Epithelial cell of prostate (primary cell): ENCODE measurements at regions not wholly inside any gene's neighbourhood (a gene's known extent, or its start where the extent isn't known, plus 50 kb on each side); places are given as distances from the start of the nearest gene placed in this dataset.
A peak's percentile ranks its signal among the peaks of the same experiment; 100 is the strongest.

Experiments used
- DNase-seq: peaks from one replicate; pipeline ENCODE4 v3.0.0-alpha.2; 2011; ENCODE audit warnings: low read depth, low spot score
- H3K27ac ChIP-seq: fragments of 450-650 bp; 2 replicates; pipeline ENCODE4 v1.5.1; 2017; ENCODE audit warnings: mild to moderate bottlenecking

DNA sequence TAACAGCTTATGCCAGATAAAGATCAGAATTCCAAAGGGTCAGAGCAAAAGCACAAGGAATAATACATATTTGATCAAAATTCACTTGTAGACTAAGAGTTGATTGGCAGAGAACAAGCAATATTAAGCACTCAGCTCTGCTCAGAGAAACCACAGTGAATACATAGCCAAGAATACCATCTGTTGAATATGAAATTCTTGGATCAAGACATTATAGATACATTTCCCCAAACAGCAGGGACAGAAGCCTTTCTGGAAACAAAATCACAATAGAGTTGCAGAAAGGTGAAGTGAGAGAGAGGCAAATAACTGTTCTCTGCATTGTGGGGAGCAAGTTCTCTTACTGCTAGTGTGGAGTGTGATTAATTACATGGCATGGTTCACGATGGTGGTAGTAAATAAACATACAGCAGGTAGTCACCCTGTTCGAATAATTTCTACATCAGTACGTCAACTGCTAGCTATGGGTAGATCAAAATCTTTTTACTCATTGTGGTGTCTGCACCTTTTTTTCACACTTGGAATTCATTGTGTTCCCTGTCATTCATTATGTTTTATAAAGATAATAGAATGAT is 366.7 kb downstream of the PCDH7 start:
- no peak overlapping the region for H3K27ac ChIP-seq
- DNase-seq: no peak

DNA sequence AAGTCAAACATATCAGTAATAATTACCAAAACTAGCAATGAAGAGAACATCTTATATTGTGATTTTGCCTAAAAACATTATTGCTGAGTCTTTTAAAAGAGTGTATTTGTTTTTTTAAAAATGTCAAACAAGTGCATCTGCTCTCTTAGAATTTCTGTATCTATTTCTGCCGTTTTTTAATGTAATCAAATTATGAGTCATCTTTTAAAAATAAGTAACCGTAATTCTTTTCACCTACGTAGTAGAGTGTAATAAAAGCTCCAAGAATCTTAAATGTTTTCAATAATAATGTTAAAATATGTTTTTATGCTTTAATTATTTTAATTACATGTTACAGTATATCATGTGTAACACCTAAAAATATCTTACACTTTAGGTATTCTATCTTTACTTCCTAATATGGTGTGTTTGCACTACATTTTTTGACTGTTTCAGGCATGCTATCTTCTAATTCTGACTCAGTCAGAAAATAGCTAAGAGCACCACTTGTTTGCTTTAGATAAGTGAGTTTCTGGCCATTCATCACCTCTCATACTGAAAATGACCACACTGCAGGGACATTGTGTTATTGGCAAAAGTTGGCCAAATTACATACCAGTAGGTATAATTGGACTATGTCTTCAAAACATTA is 368.5 kb downstream of the PCDH7 start:
- H3K27ac ChIP-seq: no peak overlapping the region
- no peak for DNase-seq

DNA sequence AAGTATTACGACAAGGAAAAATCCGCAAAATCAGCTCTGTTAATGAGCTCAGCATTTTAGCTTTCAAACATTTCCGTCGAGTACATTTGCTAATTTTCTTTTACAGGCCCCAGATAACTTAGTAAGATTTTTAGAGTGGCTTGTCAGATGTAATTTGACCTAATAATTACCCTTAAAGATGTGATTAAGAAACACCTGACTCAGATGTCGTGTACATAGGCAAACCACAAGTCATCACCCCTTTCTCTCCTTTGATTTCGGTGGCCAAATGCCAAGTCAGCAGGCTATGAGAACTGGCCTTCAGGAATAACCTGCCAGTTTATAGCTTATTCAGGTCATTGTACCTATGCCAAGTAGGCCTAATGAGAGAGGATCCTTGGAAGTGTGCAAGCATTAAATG is 369.6 kb downstream of the PCDH7 start:
- DNase-seq: peak; percentile 91
- H3K27ac ChIP-seq: peak overlapping the region; percentile 13

DNA sequence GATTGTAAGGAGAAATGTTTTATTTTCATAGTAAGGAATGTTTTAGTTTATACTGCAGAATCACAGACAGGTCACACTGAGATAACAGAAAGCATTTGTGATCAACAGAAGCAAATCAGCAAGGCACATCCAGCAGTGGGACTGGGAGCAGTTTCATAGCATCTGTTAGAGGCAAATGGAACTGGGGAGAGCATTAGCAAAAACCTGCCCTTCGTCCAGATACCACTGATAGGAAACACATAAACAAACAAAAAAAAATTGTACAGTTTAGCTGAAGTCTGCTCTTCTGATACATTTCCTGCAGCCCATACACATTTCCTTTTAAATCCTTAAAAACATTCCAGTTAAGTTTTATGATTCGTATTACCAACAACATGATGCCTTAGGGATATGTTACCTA is 374.3 kb downstream of the PCDH7 start:
- no peak for DNase-seq

DNA sequence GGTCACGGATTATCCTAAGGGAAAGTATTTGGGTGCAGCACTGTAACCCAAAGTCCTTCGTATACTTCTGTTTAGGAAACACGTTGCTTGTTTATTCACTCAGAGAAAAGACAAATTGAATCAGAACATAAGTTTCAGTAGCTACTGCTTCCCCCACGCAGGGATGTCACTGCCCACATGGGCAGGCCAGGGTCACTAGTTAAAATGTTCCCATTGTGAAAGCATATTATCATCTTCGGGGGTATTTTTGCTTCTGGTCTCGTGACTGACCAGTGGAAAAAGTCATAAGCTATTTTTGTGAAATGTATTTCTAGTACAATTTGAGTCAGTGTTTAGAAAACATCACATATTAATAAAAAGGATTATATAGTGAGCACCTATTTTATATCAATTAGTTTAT is 377.8 kb downstream of the PCDH7 start:
- H3K27ac ChIP-seq: no peak overlapping the region
- DNase-seq: no peak

More for the DNA sequence above, 374.3 kb downstream of the PCDH7 start:
- no peak overlapping the region for H3K27ac ChIP-seq

DNA sequence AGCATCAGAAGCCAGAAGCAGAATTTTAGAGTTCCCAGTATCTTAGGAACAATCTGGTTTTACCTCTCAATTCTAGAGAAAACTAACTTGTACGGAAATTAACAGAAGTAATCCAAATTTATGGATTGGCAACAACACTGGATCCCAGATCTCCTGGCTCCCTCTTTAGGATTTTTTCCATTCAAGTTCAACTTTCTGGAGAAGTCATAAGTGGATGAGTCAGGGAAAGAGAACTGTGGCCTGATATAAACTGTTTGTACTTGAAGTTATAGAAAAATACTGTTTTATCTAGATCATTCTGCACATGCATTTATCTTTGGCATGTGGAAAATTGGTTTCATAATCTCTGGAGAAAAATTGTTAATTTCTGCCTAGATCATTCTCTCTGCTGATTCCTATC is 380.4 kb downstream of the PCDH7 start:
- no peak overlapping the region for H3K27ac ChIP-seq

DNA sequence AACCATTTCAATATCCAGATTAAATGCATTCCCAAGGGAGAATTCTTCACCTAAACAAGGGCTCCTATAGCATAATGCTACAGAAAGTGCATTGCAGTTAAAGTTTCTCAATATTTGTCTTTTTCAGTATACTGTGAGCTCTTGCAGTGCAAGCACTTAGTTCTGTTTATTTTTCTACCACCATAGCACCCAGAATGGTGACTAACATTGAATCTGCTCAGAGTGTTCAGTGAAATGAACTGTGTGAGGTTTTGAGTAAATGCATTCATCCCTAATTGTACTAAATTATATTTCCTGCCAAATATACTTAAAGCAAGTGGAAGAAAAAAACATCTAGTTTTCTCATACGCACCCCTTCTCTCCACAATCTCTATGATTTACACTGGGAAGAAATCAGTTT is 383.9 kb downstream of the PCDH7 start:
- no peak overlapping the region for H3K27ac ChIP-seq
- no peak for DNase-seq

More for the DNA sequence above, 380.4 kb downstream of the PCDH7 start:
- DNase-seq: no peak

DNA sequence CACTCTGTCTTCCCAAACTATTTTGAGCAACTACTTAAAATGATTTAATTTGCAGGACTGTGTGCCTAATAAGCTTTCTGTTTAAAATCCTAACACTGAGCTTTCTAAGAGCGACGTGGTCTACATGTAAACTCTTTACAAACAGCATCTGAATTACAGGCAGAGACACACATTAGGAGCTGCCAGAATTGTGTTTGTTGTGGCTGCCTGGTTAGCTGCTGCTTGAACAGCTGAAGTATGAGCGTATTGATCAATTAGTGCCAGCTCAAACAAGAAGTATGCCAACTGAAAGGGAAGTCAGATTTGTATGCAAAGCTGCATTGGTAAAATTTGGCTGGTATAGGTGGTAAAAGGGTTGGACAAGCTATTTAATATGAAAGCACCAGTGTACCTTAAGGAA is 384.4 kb downstream of the PCDH7 start:
- DNase-seq: no peak

DNA sequence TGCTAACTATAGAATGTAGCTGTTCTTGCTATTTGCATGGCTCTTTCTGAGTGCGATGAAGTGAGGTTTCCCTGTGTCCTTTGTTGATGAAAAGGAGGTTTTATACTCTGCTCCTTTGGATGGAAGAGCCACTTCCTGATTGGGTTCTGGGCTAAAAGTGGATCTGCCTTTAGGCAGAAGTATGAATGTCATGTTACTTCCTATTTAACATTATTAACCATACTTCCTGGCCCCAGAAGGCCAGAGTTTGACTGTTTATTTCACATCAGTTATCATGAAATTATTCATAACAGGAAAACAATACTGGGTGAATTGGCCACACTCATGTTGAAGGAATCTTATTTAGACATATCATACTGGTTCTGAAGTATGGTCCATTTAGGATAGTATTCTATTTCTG is 386.2 kb downstream of the PCDH7 start:
- no peak overlapping the region for H3K27ac ChIP-seq
- DNase-seq: no peak

More for the DNA sequence above, 384.4 kb downstream of the PCDH7 start:
- no peak overlapping the region for H3K27ac ChIP-seq

DNA sequence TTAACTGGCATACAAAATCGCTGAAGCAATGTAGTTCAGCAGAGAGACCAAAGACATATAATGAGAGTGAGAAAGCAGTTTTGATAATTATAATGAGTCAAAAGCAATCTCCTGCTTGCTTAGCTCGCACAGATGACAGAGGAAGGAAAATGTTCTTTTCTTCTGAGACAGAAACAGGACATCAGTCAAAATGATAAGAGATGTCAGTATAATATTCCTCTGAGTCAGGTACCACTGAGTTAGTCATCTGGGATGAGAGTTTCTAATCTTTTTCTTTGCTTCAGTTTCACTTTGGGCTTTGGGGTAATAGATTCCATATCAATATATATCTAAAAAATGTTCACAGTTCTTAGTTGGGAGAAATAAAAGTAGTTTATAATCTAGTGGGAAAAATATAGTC is 387.2 kb downstream of the PCDH7 start:
- H3K27ac ChIP-seq: no peak overlapping the region

DNA sequence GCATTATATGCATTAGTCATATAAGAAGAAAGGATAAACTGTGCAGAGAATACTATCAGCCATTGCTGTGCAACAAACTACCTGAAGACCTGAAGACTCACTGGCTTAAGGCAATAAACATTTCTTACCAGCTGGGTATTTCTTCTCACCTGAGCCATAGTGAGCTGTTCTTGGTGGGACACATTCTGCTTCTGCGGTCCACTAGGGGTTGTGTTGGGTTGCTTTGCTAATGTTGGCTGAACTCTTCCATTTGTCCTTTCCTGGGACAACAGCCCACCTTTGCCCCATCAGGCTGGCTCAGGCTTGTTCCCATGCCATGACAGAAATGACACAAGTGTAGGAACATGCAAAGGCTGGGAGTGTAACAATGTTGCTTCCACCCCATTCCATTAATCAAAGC is 388.6 kb downstream of the PCDH7 start:
- DNase-seq: no peak
- no peak overlapping the region for H3K27ac ChIP-seq

More for the DNA sequence above, 387.2 kb downstream of the PCDH7 start:
- DNase-seq: no peak

DNA sequence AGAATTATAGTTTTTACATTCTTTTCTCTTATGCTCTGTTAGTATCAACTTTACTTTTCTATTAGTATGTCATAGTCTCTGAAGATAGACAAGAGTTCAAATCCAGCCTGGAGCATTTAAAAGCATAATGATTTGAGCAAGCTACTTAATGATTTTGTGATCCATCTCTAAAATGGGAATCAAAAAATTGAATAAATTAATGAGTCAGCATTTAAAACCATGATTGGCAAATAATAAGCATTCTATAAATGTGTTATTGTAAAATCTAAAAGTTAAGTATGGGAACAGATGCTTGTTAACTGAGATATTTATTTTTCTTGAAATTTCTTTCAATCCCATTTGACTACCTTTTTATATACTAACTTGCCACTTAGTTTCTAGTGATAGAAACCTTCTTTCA is 391.6 kb downstream of the PCDH7 start:
- H3K27ac ChIP-seq: no peak overlapping the region
- no peak for DNase-seq

DNA sequence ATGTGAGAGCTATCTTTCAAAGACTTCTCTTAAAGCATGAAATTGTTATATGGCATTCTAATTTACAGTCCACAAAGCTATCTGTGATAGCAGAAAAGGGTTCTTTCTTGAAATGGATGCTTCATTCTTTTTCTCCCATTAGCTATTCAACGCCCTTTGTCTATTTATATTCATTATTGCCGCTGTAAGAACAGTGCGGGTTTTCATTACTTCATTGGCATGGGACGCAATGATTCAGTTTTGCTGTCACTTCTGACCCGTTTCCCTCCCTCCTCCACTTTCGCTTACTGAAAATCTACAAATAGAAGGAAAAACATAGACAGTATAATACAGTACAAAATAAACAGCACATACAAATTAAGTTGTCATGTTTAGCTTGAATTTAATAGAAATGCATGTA is 394.6 kb downstream of the PCDH7 start:
- DNase-seq: no peak
- H3K27ac ChIP-seq: no peak overlapping the region

DNA sequence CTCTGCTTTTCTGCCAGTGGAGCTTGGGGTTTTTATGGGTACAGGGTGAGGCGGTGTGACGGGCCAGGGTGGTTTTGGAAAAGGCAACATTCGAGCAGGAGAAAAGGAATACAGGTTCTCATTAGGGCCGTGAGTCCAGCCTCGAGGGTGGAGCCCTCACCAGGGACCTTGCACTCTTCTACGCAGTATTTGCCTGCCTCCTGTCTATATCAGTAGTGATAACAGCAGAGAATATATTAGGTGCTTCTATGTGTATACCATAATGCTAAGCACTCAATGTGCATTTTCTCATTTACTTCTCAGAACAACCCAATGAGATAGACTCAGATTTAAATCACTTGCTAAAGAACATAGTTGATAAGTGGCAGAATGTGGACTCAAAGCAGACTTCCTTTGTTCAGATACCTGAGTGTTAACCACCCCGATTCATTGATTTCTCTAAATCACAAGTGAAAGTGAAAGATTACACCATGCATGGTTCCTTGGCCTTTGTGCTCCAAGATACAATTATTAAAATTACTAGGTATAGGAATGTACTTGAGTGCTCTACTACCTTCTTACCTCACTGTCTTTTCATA is 403.9 kb downstream of the PCDH7 start:
- no peak for DNase-seq

DNA sequence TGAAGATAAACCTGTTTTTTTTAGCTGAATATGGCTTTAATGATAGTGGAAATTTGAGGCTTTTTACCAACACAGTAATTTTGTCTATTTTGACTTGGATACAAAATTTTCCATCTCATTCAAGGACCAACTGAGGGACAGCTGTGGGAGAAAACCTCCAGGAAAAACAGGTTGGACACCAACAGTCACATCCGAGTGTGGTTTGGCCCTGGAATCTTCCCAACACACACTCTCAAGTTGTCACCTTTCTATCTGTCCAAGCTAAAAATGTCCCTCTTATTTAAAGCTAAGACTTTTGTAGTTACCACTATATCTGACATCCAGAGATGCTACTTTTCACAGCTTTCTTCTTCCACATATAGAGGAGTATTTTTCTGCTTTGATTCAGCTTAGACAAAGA is 404.9 kb downstream of the PCDH7 start:
- no peak overlapping the region for H3K27ac ChIP-seq
- DNase-seq: no peak

More for the DNA sequence above, 403.9 kb downstream of the PCDH7 start:
- no peak overlapping the region for H3K27ac ChIP-seq

DNA sequence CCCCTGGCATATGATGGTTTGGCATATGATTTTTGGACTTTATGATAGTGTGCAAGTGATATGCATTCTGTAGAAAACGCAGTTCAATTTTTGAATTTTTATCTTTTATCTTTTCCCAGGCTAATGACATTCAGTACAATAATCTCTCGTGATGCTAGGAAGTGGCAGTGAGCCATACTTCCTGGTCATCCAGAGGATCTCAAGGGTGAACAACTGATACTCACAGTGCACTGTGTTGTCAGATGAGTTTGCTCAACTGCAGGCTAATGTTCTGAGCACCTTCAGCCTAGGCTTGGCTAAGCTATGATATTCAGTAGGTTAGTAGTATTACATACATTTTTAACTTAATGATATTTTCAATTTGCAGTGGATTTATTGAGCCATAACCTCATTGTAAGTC is 405.3 kb downstream of the PCDH7 start:
- no peak overlapping the region for H3K27ac ChIP-seq
- no peak for DNase-seq

DNA sequence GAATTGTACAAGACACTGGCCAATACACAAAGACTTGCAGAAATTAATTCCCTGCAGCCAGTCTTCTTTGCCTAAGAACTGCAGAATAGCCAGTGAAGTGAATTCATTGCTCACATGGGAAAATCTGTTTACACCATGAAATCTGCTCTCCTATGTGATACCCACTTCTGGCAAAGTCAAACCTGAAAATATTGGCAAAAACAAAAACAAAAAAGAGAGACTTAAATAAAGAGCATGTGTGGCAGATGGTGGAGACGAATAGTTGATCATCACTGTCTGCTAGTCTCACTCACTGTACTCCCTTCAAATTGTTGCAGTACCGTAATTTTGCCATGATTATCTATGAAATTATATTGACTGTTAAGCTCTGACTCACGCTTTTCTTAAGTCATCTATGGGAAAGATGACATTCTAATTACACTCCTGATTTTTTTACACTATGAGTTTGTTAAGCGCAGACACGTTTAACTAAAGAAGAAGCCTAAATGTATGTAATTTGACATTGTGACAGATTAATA is 406.8 kb downstream of the PCDH7 start:
- H3K27ac ChIP-seq: no peak overlapping the region
- DNase-seq: no peak

DNA sequence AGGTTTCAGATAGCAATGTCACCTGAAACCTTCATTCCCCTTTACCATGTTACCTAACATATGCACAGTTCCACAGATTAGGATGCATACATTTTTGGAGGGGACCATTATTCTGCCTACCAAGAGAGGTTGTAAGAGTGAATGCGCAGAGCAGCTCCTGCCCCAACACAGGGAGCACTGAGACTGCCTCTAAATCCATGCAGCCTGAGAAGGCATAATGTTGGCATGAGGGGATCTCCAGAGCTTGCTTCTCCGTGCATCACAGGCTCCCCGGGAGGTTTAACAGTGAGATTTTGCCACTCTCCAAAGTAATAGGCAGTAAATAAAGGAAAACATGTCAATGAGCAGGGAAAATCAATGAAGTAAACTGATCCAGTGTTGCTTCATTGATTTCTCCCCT is 410.8 kb downstream of the PCDH7 start:
- no peak overlapping the region for H3K27ac ChIP-seq

DNA sequence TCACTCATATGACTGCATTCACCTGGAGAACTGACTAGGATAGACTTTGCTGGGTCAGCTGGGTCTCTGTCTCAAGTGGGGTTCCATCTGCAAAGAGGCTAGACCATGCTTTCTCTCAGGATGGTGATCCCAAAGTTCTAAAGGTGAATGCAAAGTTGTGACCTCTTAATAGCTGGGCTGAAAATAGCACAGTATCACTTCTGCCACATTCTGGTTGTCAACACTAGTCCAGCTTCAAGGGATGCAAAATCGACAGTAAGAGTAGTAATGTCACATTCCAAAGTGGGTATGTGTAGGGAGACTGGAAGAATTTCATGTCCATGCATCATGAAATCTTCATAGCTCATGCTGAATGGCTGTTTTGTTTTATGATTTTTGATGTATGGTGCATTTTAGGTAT is 414.6 kb downstream of the PCDH7 start:
- DNase-seq: no peak
- H3K27ac ChIP-seq: no peak overlapping the region

More for the DNA sequence above, 410.8 kb downstream of the PCDH7 start:
- no peak for DNase-seq

DNA sequence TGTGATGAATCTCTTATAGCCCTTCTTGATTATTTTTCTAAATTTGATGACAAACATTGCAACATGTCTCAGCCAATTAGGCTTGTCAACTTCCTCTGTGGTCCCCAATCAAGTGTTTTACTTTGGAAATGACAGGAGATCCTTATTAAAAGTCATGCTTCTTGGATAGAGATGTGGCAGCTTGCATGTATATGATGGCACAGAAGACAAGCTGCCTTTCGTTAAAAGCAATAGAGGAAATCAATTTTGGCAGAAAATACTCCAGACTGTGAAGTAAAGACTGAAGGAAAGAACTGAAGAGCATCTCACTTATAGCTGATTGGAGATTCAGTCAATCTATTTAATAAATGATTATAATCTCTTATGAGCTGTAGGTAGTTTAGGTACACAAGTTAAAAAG is 419.6 kb downstream of the PCDH7 start:
- no peak for DNase-seq
- H3K27ac ChIP-seq: no peak overlapping the region

DNA sequence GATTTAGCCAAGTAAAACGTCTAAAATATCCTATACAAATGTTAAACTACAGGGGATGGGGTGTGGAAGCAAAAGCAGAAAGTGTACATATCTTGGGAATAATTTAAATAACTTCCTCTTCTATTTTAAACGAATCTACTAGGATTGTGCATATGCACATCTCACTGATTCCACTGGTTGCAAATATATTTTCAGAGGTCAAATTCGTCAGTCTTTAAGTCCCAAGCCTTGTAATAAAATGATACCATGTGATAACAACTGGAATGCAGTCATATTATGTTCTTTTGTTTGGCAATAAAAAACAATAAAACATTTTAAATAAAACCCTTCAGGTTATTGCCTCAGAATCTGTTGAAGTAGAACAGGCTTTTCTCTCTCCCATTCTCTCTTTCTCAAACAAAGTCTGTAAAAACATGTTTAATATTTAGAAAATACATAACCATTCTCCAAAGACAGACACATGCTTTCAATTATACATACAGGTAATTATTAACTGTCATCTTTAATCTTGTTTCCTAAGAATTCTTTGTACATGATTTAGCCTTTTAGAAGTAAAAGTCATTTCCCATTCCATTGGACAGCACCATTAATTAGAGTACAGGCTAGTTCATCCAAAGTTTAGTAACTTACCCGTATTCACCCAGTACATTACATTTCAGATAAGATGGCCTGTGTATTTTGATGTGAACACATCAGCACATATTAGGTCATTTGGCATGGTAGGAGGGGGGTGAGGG is 421.1 kb downstream of the PCDH7 start:
- no peak for DNase-seq
- H3K27ac ChIP-seq: no peak overlapping the region
